Gastrocnemius medialis (tissue), 4 donors: ENCODE measurements at regions not wholly inside any gene's neighbourhood (a gene's known extent, or its start where the extent isn't known, plus 50 kb on each side); places are given as distances from the start of the nearest gene placed in this dataset.

Source experiments
- ATAC-seq, 2 donors: fragments of 150-250 bp; one replicate each; pipeline ENCODE4 v1.9.1; 2016
- DNase-seq, 2 donors: peaks; one replicate each; pipeline ENCODE4 v3.0.0-alpha.2; 2019
- H3K27ac ChIP-seq, 4 donors: fragments of 200-600 bp; sonication (generic); 1 replicate in 1 of 4; 2 replicates in 3 of 4; pipeline ENCODE4 v1.5.1; 2016 to 2018; ENCODE audit warnings: mild to moderate bottlenecking in 2 of 4, moderate library complexity in 1 of 4
- H3K27me3 ChIP-seq, 3 donors: fragments of 200-600 bp; sonication (generic) in 2 of 3; 1 replicate in 1 of 3; 2 replicates in 2 of 3; pipeline versions ENCODE4 v1.5.1 to v1.6.0; 2016 to 2019; ENCODE audit warnings: mild to moderate bottlenecking in 1 of 3, moderate library complexity in 1 of 3
- H3K36me3 ChIP-seq, 2 donors: fragments of 200-600 bp; sonication (generic) in 1 of 2; one replicate each; pipeline ENCODE4 v1.5.1; 2017 to 2018
- H3K4me1 ChIP-seq, 2 donors: fragments of 200-600 bp; sonication (generic) in 1 of 2; one replicate each; pipeline ENCODE4 v1.5.1; 2016 to 2017; ENCODE audit warnings: mild to moderate bottlenecking in 2 of 2
- H3K4me3 ChIP-seq, 4 donors: fragments of 200-600 bp; sonication (generic) in 3 of 4; 1 replicate in 1 of 4; 2 replicates in 3 of 4; pipeline ENCODE4 v1.5.1; 2016 to 2019; ENCODE audit warnings: mild to moderate bottlenecking in 2 of 4
- H3K9me3 ChIP-seq, 3 donors: fragments of 200-600 bp; sonication (generic) in 2 of 3; 1 replicate in 1 of 3; 2 replicates in 2 of 3; pipeline ENCODE4 v1.5.1; 2016 to 2019
- CTCF ChIP-seq, 5 experiments: fragments of 450-650 bp in 3 of 5; fragments of 200-600 bp in 2 of 5; sonication (generic) in 2 of 5; IDR thresholded peaks in 4 of 5; conservative IDR thresholded peaks in 1 of 5; 1 replicate in 4 of 5; 2 replicates in 1 of 5; pipeline ENCODE4 v1.5.1; 2016 to 2019; ENCODE audit warnings: antibody characterized with exemption in 5 of 5, mild to moderate bottlenecking in 3 of 5, moderate library complexity in 3 of 5
- POLR2A ChIP-seq, 2 donors: fragments of 450-650 bp; IDR thresholded peaks; one replicate each; pipeline ENCODE4 v1.6.1; 2017; ENCODE audit warnings: antibody characterized with exemption in 2 of 2, mild to moderate bottlenecking in 2 of 2, moderate library complexity in 2 of 2
- in situ Hi-C, 4 donors: fragments of 200-750 bp; cut with MboI; loops; one replicate each; pipeline versions ENCODE4 v1.15.0 to v1.8.0; 2017; ENCODE audit warnings: low sequenced_read_pairs in 4 of 4
- intact Hi-C: fragments of 100-400 bp; cut with DNase I; formaldehyde crosslinking; loops from one replicate; pipeline ENCODE4 v1.15.1; 2023; ENCODE audit warnings: low total_unique reads

- ATAC-seq (no peak), DNase-seq (no peak)
- TF ChIP-seq CTCF (IDR thresholded peaks at IDR 0.05 in 4 of 5, conservative IDR thresholded peaks at IDR 0.05 in 1 of 5) (no peak), POLR2A (IDR thresholded peaks at IDR 0.05) (no peak)
- Histone ChIP-seq H3K9me3 (no peaks in the 10 kb centered on the region), H3K27me3 (no peaks in the 10 kb centered on the region), H3K36me3 (no peaks in the 10 kb centered on the region), H3K4me1 (no peaks in the 10 kb centered on the region), H3K4me3 (no peak overlapping the region), H3K27ac (no peak overlapping the region)
- in situ Hi-C loops (no loop called here), intact Hi-C loops (no loop called here)
Observed at GRCh38 chr2:33958591-33958990, 359.5 kb upstream of the FAM98A start.

- intact Hi-C loops (no loop called here), in situ Hi-C loops (no loop called here)
- ATAC-seq = no peak
- DNase-seq = no peak
- Histone ChIP-seq H3K27me3 (no peaks in the 10 kb centered on the region), H3K36me3 (no peaks in the 10 kb centered on the region), H3K27ac (no peak overlapping the region), H3K4me3 (no peak overlapping the region), H3K9me3 (no peaks in the 10 kb centered on the region), H3K4me1 (no peaks in the 10 kb centered on the region)
- no peak for TF ChIP-seq CTCF (IDR thresholded peaks at IDR 0.05 in 4 of 5, conservative IDR thresholded peaks at IDR 0.05 in 1 of 5)
- no peak for TF ChIP-seq POLR2A (IDR thresholded peaks at IDR 0.05)
Observed at GRCh38 chr2:33949371-33949770, 350.3 kb upstream of the FAM98A start.

GRCh38 chr2:33946193-33946592 is 347.1 kb upstream of the FAM98A start:
- no peak for ATAC-seq
- no peaks in the 10 kb centered on the region for H3K4me1 ChIP-seq
- H3K27ac ChIP-seq = no peak overlapping the region
- no peaks in the 10 kb centered on the region for H3K9me3 ChIP-seq
- in situ Hi-C loops = no loop called here
- no peaks in the 10 kb centered on the region for H3K27me3 ChIP-seq
- H3K36me3 ChIP-seq = no peaks in the 10 kb centered on the region
- no peak for TF ChIP-seq CTCF (IDR thresholded peaks at IDR 0.05 in 4 of 5, conservative IDR thresholded peaks at IDR 0.05 in 1 of 5)
- no peak for TF ChIP-seq POLR2A (IDR thresholded peaks at IDR 0.05)
- DNase-seq = no peak
- H3K4me3 ChIP-seq = no peak overlapping the region
- intact Hi-C loops = no loop called here

- DNase-seq (no peak), ATAC-seq (no peak)
- intact Hi-C loops = no loop called here
- Histone ChIP-seq H3K4me3 (no peak overlapping the region), H3K36me3 (no peaks in the 10 kb centered on the region), H3K27me3 (no peaks in the 10 kb centered on the region), H3K27ac (no peak overlapping the region), H3K4me1 (no peaks in the 10 kb centered on the region), H3K9me3 (no peaks in the 10 kb centered on the region)
- TF ChIP-seq POLR2A (IDR thresholded peaks at IDR 0.05) = no peak
- no peak for TF ChIP-seq CTCF (IDR thresholded peaks at IDR 0.05 in 4 of 5, conservative IDR thresholded peaks at IDR 0.05 in 1 of 5)
- in situ Hi-C loops = no loop called here
Observed at GRCh38 chr2:33933203-33933602, 334.1 kb upstream of the FAM98A start.

GRCh38 chr2:33931164-33931563 is 332.1 kb upstream of the FAM98A start:
- no peak for ATAC-seq
- in situ Hi-C loops (no loop called here), intact Hi-C loops (no loop called here)
- no peak overlapping the region for H3K4me3 ChIP-seq
- H3K27me3 ChIP-seq = no peaks in the 10 kb centered on the region
- no peaks in the 10 kb centered on the region for H3K36me3 ChIP-seq
- H3K9me3 ChIP-seq = no peaks in the 10 kb centered on the region
- TF ChIP-seq CTCF (IDR thresholded peaks at IDR 0.05 in 4 of 5, conservative IDR thresholded peaks at IDR 0.05 in 1 of 5) = no peak
- TF ChIP-seq POLR2A (IDR thresholded peaks at IDR 0.05) = no peak
- no peak for DNase-seq
- no peaks in the 10 kb centered on the region for H3K4me1 ChIP-seq
- H3K27ac ChIP-seq = no peak overlapping the region
